B cell (primary cell): ENCODE measurements at regions not wholly inside any gene's neighbourhood (a gene's known extent, or its start where the extent isn't known, plus 50 kb on each side); places are given as distances from the start of the nearest gene placed in this dataset.

Experiments
- ATAC-seq: fragments of 200-7000 bp; cut with Tn5 transposase; one replicate; pipeline ENCODE4 v1.10.0; 2021; ENCODE audit warnings: low read depth, mild to moderate bottlenecking, moderate number of reproducible peaks, moderate library complexity
- CTCF ChIA-PET: fragments of 350-600 bp; sonication (Branson Sonifier 250); formaldehyde crosslinking; loops from one replicate; lab custom pipeline; 2021; ENCODE audit warnings: antibody characterized with exemption, inconsistent platforms; lab: Charles Lee
- POLR2A ChIA-PET: fragments of 350-600 bp; sonication (Branson Sonifier 250); formaldehyde crosslinking; loops from one replicate; lab custom pipeline; 2021; ENCODE audit warnings: antibody characterized with exemption; lab: Charles Lee
- DNase-seq: peaks from one replicate; pipeline ENCODE4 v3.0.0; 2013
- H2AFZ ChIP-seq: 2 replicates; pipeline ENCODE4 v1.6.1; 2012; ENCODE audit warnings: mild to moderate bottlenecking, low read depth, low read length; ENCODE audit not compliant: insufficient read depth, poor library complexity, severe bottlenecking
- H3K27ac ChIP-seq, 2 donors: 1 replicate in 1 of 2; 2 replicates in 1 of 2; pipeline ENCODE4 v1.5.1; 2012 to 2013; ENCODE audit warnings: low read length in 2 of 2, mild to moderate bottlenecking in 2 of 2, moderate library complexity in 1 of 2
- H3K27me3 ChIP-seq, 4 experiments: fragments of 200-600 bp in 1 of 4; sonication (generic) in 1 of 4; replicated peaks in 1 of 4; 1 replicate in 2 of 4; 2 replicates in 2 of 4; pipeline versions ENCODE4 v1.6.1 to v1.7.0; 2013 to 2016; ENCODE audit warnings: low read length in 3 of 4, mild to moderate bottlenecking in 2 of 4, mixed read lengths in 1 of 4, moderate library complexity in 1 of 4; ENCODE audit not compliant: insufficient read depth in 4 of 4, control insufficient read depth in 3 of 4; ENCODE audit errors: control extremely low read depth in 1 of 4
- H3K36me3 ChIP-seq, 2 experiments: replicated peaks in 1 of 2; 1 replicate in 1 of 2; 2 replicates in 1 of 2; pipeline versions ENCODE4 v1.6.1 to v1.7.1; 2013; ENCODE audit warnings: low read length in 1 of 2; ENCODE audit not compliant: insufficient read depth in 2 of 2, control insufficient read depth in 1 of 2; ENCODE audit errors: control extremely low read depth in 1 of 2, extremely low read depth in 1 of 2
- H3K4me1 ChIP-seq, 2 donors: fragments of 200-600 bp in 1 of 2; sonication (generic) in 1 of 2; 1 replicate in 1 of 2; 2 replicates in 1 of 2; pipeline versions ENCODE4 v1.5.1 to v1.6.1; 2013 to 2017; ENCODE audit warnings: low read length in 2 of 2; ENCODE audit not compliant: control insufficient read depth in 2 of 2, insufficient read depth in 2 of 2
- H3K4me2 ChIP-seq: replicated peaks from 2 replicates; pipeline ENCODE3; 2012; ENCODE audit warnings: mild to moderate bottlenecking, low read depth, low read length; ENCODE audit not compliant: poor library complexity, severe bottlenecking
- H3K4me3 ChIP-seq, 5 experiments: fragments of 200-600 bp in 1 of 5; sonication (generic) in 1 of 5; 1 replicate in 3 of 5; 2 replicates in 2 of 5; pipeline versions ENCODE4 v1.5.1 to v1.7.0; 2011 to 2016; ENCODE audit warnings: low read length in 4 of 5, mild to moderate bottlenecking in 4 of 5, low read depth in 2 of 5, control low read depth in 1 of 5, moderate library complexity in 1 of 5; ENCODE audit not compliant: insufficient read depth in 1 of 5; ENCODE audit errors: control extremely low read depth in 1 of 5, extremely low read depth in 1 of 5
- H3K79me2 ChIP-seq: fragments of 200-600 bp; sonication (generic); one replicate; pipeline ENCODE4 v1.6.0; 2016; ENCODE audit warnings: low read length; ENCODE audit not compliant: control insufficient read depth, insufficient read depth
- H3K9ac ChIP-seq: fragments of 200-600 bp; sonication (generic); 2 replicates; pipeline ENCODE4 v1.6.1; 2017; ENCODE audit warnings: mild to moderate bottlenecking, low read length, moderate library complexity
- H3K9me3 ChIP-seq, 3 donors: one replicate each; pipeline versions ENCODE4 v1.6.1 to v1.7.1; 2013; ENCODE audit warnings: low read length in 2 of 3; ENCODE audit not compliant: control insufficient read depth in 2 of 3, insufficient read depth in 1 of 3; ENCODE audit errors: control extremely low read depth in 1 of 3
- H4K20me1 ChIP-seq: 2 replicates; pipeline ENCODE4 v1.6.0; 2012; ENCODE audit warnings: mild to moderate bottlenecking, low read length; ENCODE audit not compliant: insufficient read depth, control insufficient read depth, poor library complexity, severe bottlenecking
- H3K27ac Mint-ChIP-seq: one replicate; pipeline ENCODE4 v1.8.0; 2021; ENCODE audit warnings: mixed read lengths
- H3K27me3 Mint-ChIP-seq: one replicate; pipeline ENCODE4 v1.8.0; 2021; ENCODE audit warnings: mixed read lengths
- H3K4me1 Mint-ChIP-seq: one replicate; pipeline ENCODE4 v1.8.0; 2021; ENCODE audit warnings: mixed read lengths
- H3K4me3 Mint-ChIP-seq: one replicate; pipeline ENCODE4 v1.8.0; 2021; ENCODE audit warnings: mixed read lengths
- H3K9me3 Mint-ChIP-seq: one replicate; pipeline ENCODE4 v1.8.0; 2022; ENCODE audit warnings: mixed read lengths; ENCODE audit not compliant: insufficient read depth
- CTCF ChIP-seq: fragments of 200-600 bp; IDR thresholded peaks from one replicate; pipeline ENCODE4 v1.8.0; 2022; ENCODE audit warnings: antibody characterized with exemption, mild to moderate bottlenecking
- EZH2 ChIP-seq: IDR thresholded peaks from 2 replicates; pipeline ENCODE4 v1.6.1; 2012; ENCODE audit warnings: borderline replicate concordance, low read depth, mild to moderate bottlenecking, moderate library complexity, low read length; ENCODE audit not compliant: insufficient read depth, poor library complexity, severe bottlenecking
- WGBS: methylation state at CpG from one replicate; pipeline ENCODE4 v1.1.5; 2013; ENCODE audit warnings: missing lambda C conversion rate; ENCODE audit not compliant: insufficient coverage; 5-methylcytosine and 5-hydroxymethylcytosine counted together
- intact Hi-C: fragments of 100-400 bp; cut with micrococcal nuclease; formaldehyde crosslinking; loops from one replicate; pipeline ENCODE4 v1.10.0; 2022

DNA sequence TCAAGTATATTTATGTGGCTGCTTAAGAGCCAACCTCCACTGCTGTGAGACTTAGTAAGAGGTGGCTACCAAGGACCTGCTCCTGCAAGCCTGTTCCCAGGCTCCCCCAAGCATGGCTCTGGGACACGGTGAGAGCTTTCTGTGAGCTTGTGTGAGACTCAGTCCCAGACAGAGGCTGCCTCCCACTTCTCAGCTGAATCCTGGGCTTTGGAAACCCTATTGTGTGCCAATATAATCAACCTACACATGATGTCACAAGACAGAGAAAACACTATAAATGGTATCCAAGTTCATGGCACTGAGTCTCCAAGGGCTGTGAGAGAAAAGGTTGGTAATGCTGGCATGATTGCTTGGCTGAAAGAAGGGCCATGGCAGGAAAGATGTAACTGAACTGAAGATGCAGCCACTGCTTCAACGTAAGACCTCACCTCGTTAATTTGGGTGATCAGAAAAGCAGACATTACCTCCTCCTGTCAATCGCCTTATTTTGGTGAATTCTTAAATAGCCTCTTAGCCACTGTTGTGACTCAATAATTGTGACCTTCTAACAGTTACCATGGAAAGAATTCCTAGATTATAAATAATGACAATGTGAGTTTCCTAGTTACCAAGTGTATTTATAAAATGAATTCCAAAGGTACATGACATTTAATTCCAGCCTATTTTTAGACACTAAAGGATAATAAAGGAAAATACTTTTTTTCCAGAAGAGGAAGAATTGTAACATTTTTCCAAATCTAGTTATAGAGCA lies 332.0 kb downstream of the IRS2 start:
- DNase-seq (no peak), ATAC-seq (no peak)
- no peaks in the 10 kb centered on the region for H3K27me3 Mint-ChIP-seq
- no peaks in the 10 kb centered on the region for H4K20me1 ChIP-seq
- WGBS: 100% methylated on average over 1 of the region's 4 CpGs
- TF ChIP-seq EZH2 (no peak), CTCF (no peak)
- no peaks in the 10 kb centered on the region for H3K27me3 ChIP-seq
- intact Hi-C loops: no loop called here
- peaks cover 0 to 2% (median 0%) of the 10 kb centered on the region in 3 donors for H3K9me3 ChIP-seq
- no peaks in the 10 kb centered on the region for H3K4me1 Mint-ChIP-seq
- no peaks in the 10 kb centered on the region for H3K36me3 ChIP-seq
- no peaks in the 10 kb centered on the region for H3K79me2 ChIP-seq
- no peaks in the 10 kb centered on the region for H3K9me3 Mint-ChIP-seq
- H3K4me1 ChIP-seq: no peaks in the 10 kb centered on the region
- no peak overlapping the region for H3K27ac ChIP-seq
- no peak overlapping the region for H3K4me3 ChIP-seq
- CTCF ChIA-PET: no interaction called here
- H3K9ac ChIP-seq: no peak overlapping the region
- no peak overlapping the region for H3K4me3 Mint-ChIP-seq
- POLR2A ChIA-PET: no interaction called here
- no peak overlapping the region for H3K27ac Mint-ChIP-seq
- no peak overlapping the region for H3K4me2 ChIP-seq
- H2AFZ ChIP-seq: no peak overlapping the region

- no peaks in the 10 kb centered on the region for H4K20me1 ChIP-seq
- Mint-ChIP-seq H3K27ac (no peak overlapping the region), H3K27me3 (no peaks in the 10 kb centered on the region), H3K4me3 (no peak overlapping the region), H3K9me3 (no peaks in the 10 kb centered on the region), H3K4me1 (no peaks in the 10 kb centered on the region)
- no peaks in the 10 kb centered on the region for H3K36me3 ChIP-seq
- H3K4me3 ChIP-seq: no peak overlapping the region
- TF ChIP-seq EZH2: no peak
- TF ChIP-seq CTCF: no peak
- no peak for ATAC-seq
- H3K27me3 ChIP-seq: no peaks in the 10 kb centered on the region
- no peak overlapping the region for H3K4me2 ChIP-seq
- intact Hi-C loops: no loop called here
- ChIA-PET POLR2A (no interaction called here), CTCF (no interaction called here)
- no peak overlapping the region for H2AFZ ChIP-seq
- H3K9ac ChIP-seq: no peak overlapping the region
- no peaks in the 10 kb centered on the region for H3K79me2 ChIP-seq
- 75% methylated on average over 2 of the region's 2 CpGs for WGBS
- H3K4me1 ChIP-seq: no peaks in the 10 kb centered on the region
- DNase-seq: no peak
- no peak overlapping the region for H3K27ac ChIP-seq
- H3K9me3 ChIP-seq: peaks cover 0 to 6% (median 0%) of the 10 kb centered on the region in 3 donors
Observed at GRCh38 chr13:109451726-109452125, 334.7 kb downstream of the IRS2 start.
